GM12878 (cell line): ENCODE measurements at regions not wholly inside any gene's neighbourhood (a gene's known extent, or its start where the extent isn't known, plus 50 kb on each side); places are given as distances from the start of the nearest gene placed in this dataset.

Source experiments
- ATAC-seq: fragments of 200-7000 bp; cut with Tn5 transposase; 3 replicates; pipeline ENCODE4 v1.9.1; 2020; ENCODE audit warnings: mild to moderate bottlenecking, moderate library complexity
- BruUV-seq: library from RNA; stranded (reverse); fragments of 400-500 nt; replicated peaks from 2 replicates; lab custom pipeline; 2021; lab: Mats Ljungman, UMichigan
- CTCF ChIA-PET: fragments of 300-600 bp; sonication (Branson Sonifier 250); formaldehyde crosslinking; extraction: SDS; loops from one replicate; lab custom pipeline; 2021; ENCODE audit warnings: inconsistent platforms; lab: Yijun Ruan, JAX
- POLR2A ChIA-PET: fragments of 350-600 bp; formaldehyde crosslinking; extraction: SDS; loops from one replicate; lab custom pipeline; 2021; ENCODE audit warnings: inconsistent platforms; lab: Charles Lee
- RAD21 ChIA-PET: fragments of 300-600 bp; sonication (Branson Sonifier 250); formaldehyde crosslinking; loops from one replicate; lab custom pipeline; 2023; ENCODE audit warnings: antibody characterized with exemption; ENCODE audit not compliant: unreplicated experiment; lab: Charles Lee
- SMC1A ChIA-PET: fragments of 300-600 bp; sonication (Branson Sonifier 250); formaldehyde crosslinking; loops from one replicate; lab custom pipeline; 2023; ENCODE audit not compliant: unreplicated experiment, uncharacterized antibody; lab: Charles Lee
- DNase-seq: peaks from one replicate; pipeline ENCODE4 v3.0.0-alpha.2; 2011; ENCODE audit warnings: low read depth, low spot score
- FAIRE-seq: peaks from 3 replicates; lab custom pipeline; 2011; peaks lifted over from hg19 to GRCh38; lab: Jason Lieb, UNC
- H2AFZ ChIP-seq: 2 replicates; pipeline ENCODE4 v1.6.0; 2011; ENCODE audit warnings: low read depth, low read length, control low read depth; ENCODE audit not compliant: control insufficient read depth
- H3K27ac ChIP-seq: 2 replicates; pipeline ENCODE4 v1.5.1; 2011; ENCODE audit warnings: control low read depth; ENCODE audit not compliant: control insufficient read depth, insufficient read depth
- H3K27me3 ChIP-seq, 2 experiments: replicated peaks in 1 of 2; 2 replicates each; pipeline versions ENCODE4 v1.6.0 to v1.6.1; 2011; ENCODE audit warnings: low read length in 1 of 2; ENCODE audit not compliant: control insufficient read depth in 2 of 2, insufficient read depth in 2 of 2
- H3K36me3 ChIP-seq, 2 experiments: 2 replicates each; pipeline ENCODE4 v1.5.1; 2011; ENCODE audit warnings: low read length in 1 of 2; ENCODE audit not compliant: control insufficient read depth in 2 of 2, insufficient read depth in 2 of 2
- H3K4me1 ChIP-seq: 2 replicates; pipeline ENCODE4 v1.6.1; 2011; ENCODE audit warnings: mild to moderate bottlenecking, low read length, moderate library complexity, mixed read lengths; ENCODE audit not compliant: control insufficient read depth, insufficient read depth
- H3K4me2 ChIP-seq: 2 replicates; pipeline ENCODE4 v1.6.0; 2011; ENCODE audit warnings: control low read depth; ENCODE audit not compliant: control insufficient read depth, insufficient read depth
- H3K4me3 ChIP-seq: fragments of 200-600 bp; sonication (generic); 2 replicates; pipeline ENCODE4 v1.5.1; 2016
- H3K79me2 ChIP-seq: 2 replicates; pipeline ENCODE4 v1.6.0; 2011; ENCODE audit warnings: low read length; ENCODE audit not compliant: control insufficient read depth, insufficient read depth
- H3K9ac ChIP-seq: 2 replicates; pipeline ENCODE4 v1.8.0; 2011; ENCODE audit warnings: low read length, control low read depth, mixed read lengths; ENCODE audit not compliant: control insufficient read depth, insufficient read depth
- H3K9me3 ChIP-seq: replicated peaks from 3 replicates; pipeline ENCODE4 v1.5.1; 2011; ENCODE audit warnings: mild to moderate bottlenecking, low read length; ENCODE audit not compliant: control insufficient read depth, insufficient read depth
- H4K20me1 ChIP-seq: 2 replicates; pipeline ENCODE4 v1.6.0; 2011; ENCODE audit not compliant: control insufficient read depth, insufficient read depth
- CHD4 ChIP-seq: fragments of 200-600 bp; sonication (generic); IDR thresholded peaks from 2 replicates; pipeline ENCODE4 v1.6.1; 2016; ENCODE audit warnings: mild to moderate bottlenecking
- HDAC6 ChIP-seq: fragments of 200-600 bp; sonication (generic); IDR thresholded peaks from one replicate; pipeline ENCODE4 v1.8.0; 2017; ENCODE audit warnings: antibody characterized with exemption; ENCODE audit not compliant: unreplicated experiment
- NFIC ChIP-seq: IDR thresholded peaks from 2 replicates; pipeline ENCODE4 v1.6.1; 2012; ENCODE audit warnings: low read depth, mild to moderate bottlenecking, inconsistent platforms, low read length, moderate library complexity
- RCOR1 ChIP-seq: conservative IDR thresholded peaks from 2 replicates; pipeline ENCODE4 v1.6.1; 2012; ENCODE audit warnings: low read depth, low read length, improper control_type of control experiment
- SIN3A ChIP-seq: IDR thresholded peaks from 2 replicates; pipeline ENCODE4 v1.6.1; 2012; ENCODE audit warnings: low read depth, low read length, improper control_type of control experiment
- SIX5 ChIP-seq: IDR thresholded peaks from 2 replicates; pipeline ENCODE4 v1.6.1; 2011; ENCODE audit warnings: mild to moderate bottlenecking, low read depth, low read length, moderate library complexity; ENCODE audit not compliant: severe bottlenecking
- YBX1 ChIP-seq: fragments of 450-650 bp; IDR thresholded peaks from 2 replicates; pipeline ENCODE4 v1.6.1; 2016; ENCODE audit warnings: antibody characterized with exemption
- WGBS: methylation state at CpG from one replicate; pipeline ENCODE4 v1.1.6; 2016; ENCODE audit warnings: low lambda C conversion rate; ENCODE audit not compliant: insufficient replicate concordance, insufficient coverage; ENCODE audit errors: missing lambda C conversion rate; 5-methylcytosine and 5-hydroxymethylcytosine counted together
- in situ Hi-C: fragments of 300-500 bp; cut with MboI; formaldehyde crosslinking; loops from 9 replicates; pipeline ENCODE4 v1.14.3; 2018; ENCODE audit warnings: mixed read lengths
- intact Hi-C: fragments of 100-400 bp; cut with micrococcal nuclease; formaldehyde crosslinking; loops from one replicate; pipeline ENCODE4 v1.14.2; 2022; ENCODE audit not compliant: unreplicated experiment
- TF ChIP-seq, protein P1 (sequence below): fragments of 450-650 bp; IDR thresholded peaks from 2 replicates; pipeline ENCODE4 v1.6.1; 2017; ENCODE audit warnings: mild to moderate bottlenecking
- TF ChIP-seq, protein P2 (sequence below): IDR thresholded peaks from 2 replicates; pipeline ENCODE4 v1.6.1; 2012; ENCODE audit warnings: low read length, inconsistent platforms
- TF ChIP-seq, protein P3 (sequence below): IDR thresholded peaks from 2 replicates; pipeline ENCODE4 v1.6.1; 2012; ENCODE audit warnings: low read depth, low read length, improper control_type of control experiment

DNA sequence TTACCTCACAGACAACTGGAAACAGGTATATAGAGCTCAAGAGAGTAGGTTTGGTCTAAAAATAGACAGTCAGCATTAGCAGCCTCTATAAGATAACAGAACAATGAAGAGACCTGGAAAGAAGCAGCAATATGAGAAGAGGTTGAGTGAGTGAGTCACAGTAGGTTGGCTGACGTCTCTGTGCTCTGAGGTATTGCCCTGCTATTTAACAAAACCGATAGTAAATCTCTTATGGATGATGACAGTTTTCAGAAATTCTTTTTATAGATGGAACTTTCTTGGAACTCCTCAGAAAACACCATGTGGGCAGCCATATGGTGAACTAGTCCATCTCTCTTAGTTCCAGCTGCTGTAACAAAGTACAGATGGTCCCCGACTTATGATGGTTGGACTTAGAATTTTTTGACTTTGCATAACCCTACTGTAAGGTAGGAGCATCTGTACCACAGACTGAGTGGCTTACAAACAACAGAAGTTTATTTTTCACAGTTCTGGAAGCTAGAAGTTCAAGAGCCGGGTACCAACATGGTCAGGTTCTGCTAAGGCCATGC, 123.5 kb downstream of the MBD2 start:
- intact Hi-C loops: no loop called here
- ATAC-seq (no peak), DNase-seq (no peak), FAIRE-seq (no peak)
- POLR2A ChIA-PET: no interaction called here
- no peak overlapping the region for H3K27ac ChIP-seq
- TF ChIP-seq SIN3A (no peak), HDAC6 (no peak), RCOR1 (no peak), YBX1 (no peak), CHD4 (no peak)
- no peaks in the 10 kb centered on the region for H4K20me1 ChIP-seq
- SMC1A ChIA-PET: no interaction called here
- no peaks in the 10 kb centered on the region for H3K79me2 ChIP-seq
- H3K9me3 ChIP-seq: no peaks in the 10 kb centered on the region; the same call in 2 of the 3 replicates
- in situ Hi-C loops: no loop called here
- H3K9ac ChIP-seq: no peak overlapping the region
- RAD21 ChIA-PET: no interaction called here
- 0% methylated on average over 4 of the region's 4 CpGs for WGBS
- H3K4me1 ChIP-seq: no peaks in the 10 kb centered on the region
- no TSS peak for BruUV-seq
- no peaks in the 10 kb centered on the region for H3K36me3 ChIP-seq
- no peak overlapping the region for H2AFZ ChIP-seq
- no peak overlapping the region for H3K4me2 ChIP-seq
- H3K4me3 ChIP-seq: no peak overlapping the region
- CTCF ChIA-PET: no interaction called here
- H3K27me3 ChIP-seq: no peaks in the 10 kb centered on the region

DNA sequence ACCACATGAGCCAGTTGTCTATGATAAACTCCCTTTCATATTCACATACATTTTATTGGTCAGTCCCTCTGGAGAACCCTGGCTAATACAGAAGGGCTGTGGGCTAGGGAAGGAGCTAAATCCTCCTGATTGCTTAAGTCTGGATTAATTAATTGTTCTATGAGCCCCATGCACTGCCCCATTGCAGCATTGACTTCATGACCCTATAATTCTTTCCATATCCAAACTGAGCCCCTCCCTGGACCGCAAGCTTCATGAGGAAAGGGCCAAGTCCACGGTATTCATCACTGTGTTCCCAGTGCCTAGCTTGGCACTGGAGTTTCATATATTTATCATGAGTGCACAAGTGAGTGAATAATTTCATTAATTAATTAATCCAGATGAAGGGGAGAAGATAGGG, 124.0 kb downstream of the MBD2 start:
- H3K4me2 ChIP-seq: no peak overlapping the region
- ATAC-seq (no peak), DNase-seq (no peak), FAIRE-seq (no peak)
- SMC1A ChIA-PET: no interaction called here
- no peaks in the 10 kb centered on the region for H3K4me1 ChIP-seq
- H3K9me3 ChIP-seq: no peaks in the 10 kb centered on the region; the same call in 2 of the 3 replicates
- CTCF ChIA-PET: no interaction called here
- TF ChIP-seq, protein P1, sequence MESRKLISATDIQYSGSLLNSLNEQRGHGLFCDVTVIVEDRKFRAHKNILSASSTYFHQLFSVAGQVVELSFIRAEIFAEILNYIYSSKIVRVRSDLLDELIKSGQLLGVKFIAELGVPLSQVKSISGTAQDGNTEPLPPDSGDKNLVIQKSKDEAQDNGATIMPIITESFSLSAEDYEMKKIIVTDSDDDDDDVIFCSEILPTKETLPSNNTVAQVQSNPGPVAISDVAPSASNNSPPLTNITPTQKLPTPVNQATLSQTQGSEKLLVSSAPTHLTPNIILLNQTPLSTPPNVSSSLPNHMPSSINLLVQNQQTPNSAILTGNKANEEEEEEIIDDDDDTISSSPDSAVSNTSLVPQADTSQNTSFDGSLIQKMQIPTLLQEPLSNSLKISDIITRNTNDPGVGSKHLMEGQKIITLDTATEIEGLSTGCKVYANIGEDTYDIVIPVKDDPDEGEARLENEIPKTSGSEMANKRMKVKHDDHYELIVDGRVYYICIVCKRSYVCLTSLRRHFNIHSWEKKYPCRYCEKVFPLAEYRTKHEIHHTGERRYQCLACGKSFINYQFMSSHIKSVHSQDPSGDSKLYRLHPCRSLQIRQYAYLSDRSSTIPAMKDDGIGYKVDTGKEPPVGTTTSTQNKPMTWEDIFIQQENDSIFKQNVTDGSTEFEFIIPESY: no peak
- TF ChIP-seq SIX5: no peak
- TF ChIP-seq NFIC: no peak
- TF ChIP-seq, protein P2, sequence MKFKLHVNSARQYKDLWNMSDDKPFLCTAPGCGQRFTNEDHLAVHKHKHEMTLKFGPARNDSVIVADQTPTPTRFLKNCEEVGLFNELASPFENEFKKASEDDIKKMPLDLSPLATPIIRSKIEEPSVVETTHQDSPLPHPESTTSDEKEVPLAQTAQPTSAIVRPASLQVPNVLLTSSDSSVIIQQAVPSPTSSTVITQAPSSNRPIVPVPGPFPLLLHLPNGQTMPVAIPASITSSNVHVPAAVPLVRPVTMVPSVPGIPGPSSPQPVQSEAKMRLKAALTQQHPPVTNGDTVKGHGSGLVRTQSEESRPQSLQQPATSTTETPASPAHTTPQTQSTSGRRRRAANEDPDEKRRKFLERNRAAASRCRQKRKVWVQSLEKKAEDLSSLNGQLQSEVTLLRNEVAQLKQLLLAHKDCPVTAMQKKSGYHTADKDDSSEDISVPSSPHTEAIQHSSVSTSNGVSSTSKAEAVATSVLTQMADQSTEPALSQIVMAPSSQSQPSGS: no peak
- TF ChIP-seq, protein P3, sequence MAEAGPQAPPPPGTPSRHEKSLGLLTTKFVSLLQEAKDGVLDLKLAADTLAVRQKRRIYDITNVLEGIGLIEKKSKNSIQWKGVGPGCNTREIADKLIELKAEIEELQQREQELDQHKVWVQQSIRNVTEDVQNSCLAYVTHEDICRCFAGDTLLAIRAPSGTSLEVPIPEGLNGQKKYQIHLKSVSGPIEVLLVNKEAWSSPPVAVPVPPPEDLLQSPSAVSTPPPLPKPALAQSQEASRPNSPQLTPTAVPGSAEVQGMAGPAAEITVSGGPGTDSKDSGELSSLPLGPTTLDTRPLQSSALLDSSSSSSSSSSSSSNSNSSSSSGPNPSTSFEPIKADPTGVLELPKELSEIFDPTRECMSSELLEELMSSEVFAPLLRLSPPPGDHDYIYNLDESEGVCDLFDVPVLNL: no peak
- WGBS: 55% methylated on average over 2 of the region's 2 CpGs
- no peaks in the 10 kb centered on the region for H3K36me3 ChIP-seq
- H3K27me3 ChIP-seq: no peaks in the 10 kb centered on the region
- BruUV-seq: no TSS peak
- intact Hi-C loops (no loop called here), in situ Hi-C loops (no loop called here)
- no peak overlapping the region for H2AFZ ChIP-seq
- no peak overlapping the region for H3K27ac ChIP-seq
- no peak overlapping the region for H3K9ac ChIP-seq
- no peaks in the 10 kb centered on the region for H4K20me1 ChIP-seq
- H3K79me2 ChIP-seq: no peaks in the 10 kb centered on the region
- no peak overlapping the region for H3K4me3 ChIP-seq
- RAD21 ChIA-PET: no interaction called here
- POLR2A ChIA-PET: no interaction called here
